NOMO-1 (cell line): ENCODE measurements at regions not wholly inside any gene's neighbourhood (a gene's known extent, or its start where the extent isn't known, plus 50 kb on each side); places are given as distances from the start of the nearest gene placed in this dataset.
"Not testable (repeated sequence)": the region's sequence is repeated elsewhere in the genome, so short reads cannot be mapped to it uniquely, and the experiment has no call there.

Experiments used
- DNase-seq, 2 experiments: peaks; one replicate each; lab custom pipeline; 2025; ENCODE audit not compliant: unreplicated experiment in 2 of 2; lab: John Stamatoyannopoulos, UW

- not testable (repeated sequence) for DNase-seq
Measured at GRCh38 chr2:87685558-87685957, 62.3 kb upstream of the PLGLB2 start.

- DNase-seq = not testable (repeated sequence)
Measured at GRCh38 chr2:87686873-87687549, 60.9 kb upstream of the PLGLB2 start.

GRCh38 chr2:87687550-87688270 is 60.2 kb upstream of the PLGLB2 start:
- not testable (repeated sequence) for DNase-seq

- DNase-seq = not testable (repeated sequence)
Measured at GRCh38 chr2:87691899-87692592, 55.8 kb upstream of the PLGLB2 start.

- DNase-seq = not testable (repeated sequence)
Measured at GRCh38 chr2:87692914-87693313, 55.0 kb upstream of the PLGLB2 start.

GRCh38 chr2:87693882-87694281 is 54.0 kb upstream of the PLGLB2 start:
- DNase-seq = not testable (repeated sequence)

GRCh38 chr2:87695596-87696323 is 52.1 kb upstream of the PLGLB2 start:
- DNase-seq = not testable (repeated sequence)
